ENCODE measurements at regions not wholly inside any gene's neighbourhood (a gene's known extent, or its start where the extent isn't known, plus 50 kb on each side); places are given as distances from the start of the nearest gene placed in this dataset.

GRCh38 chr2:17386771-17387170, 131.5 kb downstream of the RAD51AP2 start (continued):
- TF ChIP-seq ZNF114 (CRISPR knock-in tag; IDR thresholded peaks at IDR 0.05), result no peak
- TF ChIP-seq NANOG (IDR thresholded peaks at IDR 0.05; ENCODE audit: borderline replicate concordance), result no peak
- no peak for TF ChIP-seq EZH2 (IDR thresholded peaks at IDR 0.05; ENCODE audit: low read depth, unreplicated experiment)
- TF ChIP-seq REST (IDR thresholded peaks at IDR 0.05; ENCODE audit: unreplicated experiment), result no peak
- no peak for TF ChIP-seq CTCF (conservative IDR thresholded peaks at IDR 0.05; ENCODE audit: low read depth in 2 of 2)

GRCh38 chr2:17380003-17380402, 138.2 kb downstream of the RAD51AP2 start:
- no peaks in the 10 kb centered on the region for H3K27me3 ChIP-seq (ENCODE audit: insufficient read depth)
- TF ChIP-seq NANOG (IDR thresholded peaks at IDR 0.05; ENCODE audit: borderline replicate concordance) (no peak), EZH2 (IDR thresholded peaks at IDR 0.05; ENCODE audit: low read depth, unreplicated experiment) (no peak), ZNF114 (CRISPR knock-in tag; IDR thresholded peaks at IDR 0.05) (no peak), EZH2phosphoT487 (IDR thresholded peaks at IDR 0.05; ENCODE audit: unreplicated experiment) (no peak), JUNB (IDR thresholded peaks at IDR 0.05; ENCODE audit: unreplicated experiment) (no peak), CTCF (conservative IDR thresholded peaks at IDR 0.05; ENCODE audit: low read depth in 2 of 2) (no peak), REST (IDR thresholded peaks at IDR 0.05; ENCODE audit: unreplicated experiment) (no peak), CREB1 (CRISPR knock-in tag; IDR thresholded peaks at IDR 0.05; ENCODE audit: low read depth) (no peak), ETS1 (IDR thresholded peaks at IDR 0.05) (no peak)

More at GRCh38 chr2:17380003-17380402, 138.2 kb downstream of the RAD51AP2 start:
- Mint-ChIP-seq H3K4me3 (no peak overlapping the region), H3K9me3 (no peaks in the 10 kb centered on the region), H3K27ac (no peak overlapping the region), H3K27me3 (ENCODE audit: insufficient read depth, low read depth, poor library complexity) (no peaks in the 10 kb centered on the region), H3K4me1 (peaks cover 5% of the 10 kb centered on the region; the same call in 2 of the 3 replicates), H3K36me3 (ENCODE audit: low read depth) (no peaks in the 10 kb centered on the region)
- Histone ChIP-seq H4K20me1 (replicated peaks; ENCODE audit: insufficient read depth) (no peaks in the 10 kb centered on the region), H3K4me3 (no peak overlapping the region), H2AFZ (no peak overlapping the region), H3F3A (replicated peaks; ENCODE audit: low read depth) (no peaks in the 10 kb centered on the region), H3K4me1 (ENCODE audit: insufficient read depth) (peaks cover 8% of the 10 kb centered on the region), H3K4me2 (no peak overlapping the region), H3K79me2 (replicated peaks; ENCODE audit: insufficient read depth) (no peaks in the 10 kb centered on the region), H3K9me2 (ENCODE audit: insufficient read depth) (no peaks in the 10 kb centered on the region), H3K36me3 (ENCODE audit: insufficient read depth) (no peaks in the 10 kb centered on the region), H3K27ac (ENCODE audit: low read depth) (no peak overlapping the region)
- ATAC-seq (no peak), DNase-seq (ENCODE audit: low spot score) (no peak)

Measured in GM23338 (cell line).